AML-193 (cell line): ENCODE measurements at regions not wholly inside any gene's neighbourhood (a gene's known extent, or its start where the extent isn't known, plus 50 kb on each side); places are given as distances from the start of the nearest gene placed in this dataset.

Source experiments
- DNase-seq, 2 experiments: peaks; one replicate each; lab custom pipeline; 2025; lab: John Stamatoyannopoulos, UW

- DNase-seq, result no peak
Observed at GRCh38 chrX:15191830-15192229, 78.1 kb downstream of the ASB9 start.

DNA sequence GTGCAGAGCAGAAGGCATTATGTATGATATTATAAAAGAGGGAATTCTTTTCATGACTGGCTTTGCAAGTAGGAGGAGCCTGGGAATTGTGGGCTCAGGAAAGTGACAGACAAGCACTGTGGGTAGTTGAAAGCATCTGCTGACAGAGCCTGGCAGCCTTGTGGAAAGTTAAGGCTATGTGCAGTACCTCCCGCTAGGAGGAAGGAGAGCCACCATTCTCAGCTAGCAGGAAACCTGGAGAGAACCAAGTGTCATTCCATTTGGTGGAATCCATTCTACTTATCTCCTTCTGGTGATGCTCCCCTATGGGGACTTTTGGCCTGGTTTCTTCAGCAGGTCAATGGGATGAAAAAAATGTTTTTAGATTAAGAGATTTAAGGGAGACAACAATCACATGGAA is 81.8 kb downstream of the ASB9 start:
- DNase-seq, result no peak

DNA sequence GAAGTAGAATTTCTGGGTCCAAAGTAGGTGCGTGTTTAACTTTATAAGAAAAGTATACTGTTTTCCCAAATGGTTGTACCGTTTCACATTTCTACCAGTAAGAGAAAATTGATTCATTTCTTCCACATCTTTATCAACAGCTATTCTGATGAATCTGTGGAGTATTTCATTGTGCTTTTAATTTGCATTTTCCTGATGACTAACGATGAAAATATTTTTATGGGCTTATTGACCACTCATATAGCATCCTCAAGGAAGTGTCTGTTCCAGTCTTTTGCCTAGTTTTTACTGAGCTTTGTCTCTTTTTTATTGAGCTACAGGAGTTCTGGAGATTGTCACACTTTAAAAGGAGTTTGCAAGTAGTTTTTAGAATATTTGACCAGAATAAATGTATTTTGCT is 92.6 kb downstream of the ASB9 start:
- no peak for DNase-seq

- DNase-seq, result no peak
Observed at GRCh38 chrX:15173411-15173810, 96.5 kb downstream of the ASB9 start.

GRCh38 chrX:15170927-15171326 is 99.0 kb downstream of the ASB9 start:
- DNase-seq, result no peak

GRCh38 chrX:15167826-15168225 is 102.1 kb downstream of the ASB9 start:
- DNase-seq, result no peak

DNA sequence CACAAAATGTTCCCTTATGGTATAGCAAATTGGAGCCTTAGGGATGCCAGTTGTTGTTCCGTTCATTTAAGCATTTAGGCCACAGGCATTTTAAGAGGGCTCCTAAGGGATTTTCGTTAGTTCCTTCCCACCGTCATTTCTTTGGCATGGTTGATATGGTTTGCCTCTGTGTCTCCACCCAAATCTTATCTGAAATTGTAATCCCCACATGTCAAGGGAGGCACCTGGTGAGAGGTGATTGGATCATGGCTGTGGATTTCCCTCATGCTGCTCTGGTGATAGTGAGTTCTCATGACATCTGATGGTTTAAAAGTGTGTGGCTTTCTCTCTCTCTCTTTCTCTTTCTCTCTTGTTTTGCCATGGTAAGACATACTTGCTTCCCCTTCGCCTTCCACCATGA is 104.1 kb downstream of the ASB9 start:
- no peak for DNase-seq

GRCh38 chrX:15163131-15163530 is 106.8 kb downstream of the ASB9 start:
- no peak for DNase-seq

DNA sequence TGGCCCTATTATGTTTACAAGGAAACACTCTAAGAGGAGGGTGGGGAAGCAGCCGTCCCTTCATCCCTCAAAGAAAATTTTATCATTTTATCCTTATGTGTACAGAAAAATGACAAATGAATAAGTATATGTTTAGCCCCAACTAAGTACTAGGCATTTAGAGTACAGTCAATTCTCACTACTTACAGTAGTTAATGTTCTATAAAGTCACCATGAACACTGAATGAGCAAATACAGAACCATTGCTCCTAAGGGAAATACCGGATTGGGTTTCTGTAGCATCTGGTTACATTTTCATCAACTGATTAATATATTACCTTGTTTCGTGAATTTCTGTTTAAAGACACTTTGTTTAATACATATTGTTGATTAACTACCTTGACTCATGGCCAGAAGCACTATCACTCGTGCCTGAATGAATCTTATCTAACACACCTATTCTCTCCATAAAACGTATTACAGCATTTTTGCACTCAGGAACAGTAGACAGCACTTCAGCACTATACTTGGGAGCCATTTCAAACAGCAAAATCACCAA is 109.3 kb downstream of the ASB9 start:
- no peak for DNase-seq

- DNase-seq, result no peak
Observed at GRCh38 chrX:15158736-15159406, 111.0 kb downstream of the ASB9 start.

GRCh38 chrX:15158350-15158735 is 111.5 kb downstream of the ASB9 start:
- DNase-seq, result no peak

DNA sequence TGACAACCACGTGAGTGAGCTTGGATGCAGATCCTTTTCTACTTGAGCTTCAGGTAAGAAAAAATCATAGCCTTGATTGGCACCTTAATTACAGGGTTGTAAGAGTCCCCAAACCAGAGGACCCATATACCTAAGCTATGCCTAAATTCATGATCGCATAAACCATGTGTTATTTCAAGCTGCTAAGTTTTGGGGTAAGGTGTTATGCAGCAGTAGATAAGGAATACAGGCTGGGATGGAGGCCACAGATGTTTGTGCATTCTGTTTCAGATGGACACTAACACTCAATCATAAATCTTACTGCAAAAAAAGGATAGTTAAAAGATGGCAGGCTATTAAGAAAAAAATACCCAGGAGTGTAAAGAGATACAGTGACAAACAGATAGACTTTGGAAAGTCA is 112.3 kb downstream of the ASB9 start:
- DNase-seq, result no peak

GRCh38 chrX:15151267-15152186 is 118.4 kb downstream of the ASB9 start:
- DNase-seq, result no peak

- no peak for DNase-seq
Observed at GRCh38 chrX:15150586-15150985, 119.3 kb downstream of the ASB9 start.

DNA sequence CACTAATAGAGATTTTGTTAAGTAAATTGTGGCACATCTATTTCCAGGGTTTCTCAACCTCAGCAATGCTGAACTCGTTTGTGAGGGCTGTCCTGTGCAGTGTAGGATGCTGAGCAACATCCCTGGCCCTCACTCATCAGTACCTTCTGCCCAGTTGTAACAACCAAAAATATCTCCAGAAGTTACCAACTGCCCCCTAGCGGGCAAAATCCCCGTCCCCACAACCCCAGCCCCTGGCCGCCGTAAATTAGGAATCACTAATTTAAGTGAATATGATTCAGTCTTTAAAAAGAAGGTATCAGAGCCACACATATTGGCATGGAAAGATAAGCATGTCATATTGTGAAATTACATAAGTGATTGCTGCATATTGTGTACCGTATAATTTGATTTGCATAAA is 123.4 kb downstream of the ASB9 start:
- DNase-seq, result peak in 1 of 2 experiments; percentile 6

- no peak for DNase-seq
Observed at GRCh38 chrX:15143825-15144121, 126.1 kb downstream of the ASB9 start.

GRCh38 chrX:15143050-15143824 is 126.6 kb downstream of the ASB9 start:
- peak; percentile 6 to 15 for DNase-seq

- DNase-seq, result no peak
Observed at GRCh38 chrX:15142084-15142715, 127.7 kb downstream of the ASB9 start.

GRCh38 chrX:15136795-15137194 is 133.1 kb downstream of the ASB9 start:
- DNase-seq, result no peak

DNA sequence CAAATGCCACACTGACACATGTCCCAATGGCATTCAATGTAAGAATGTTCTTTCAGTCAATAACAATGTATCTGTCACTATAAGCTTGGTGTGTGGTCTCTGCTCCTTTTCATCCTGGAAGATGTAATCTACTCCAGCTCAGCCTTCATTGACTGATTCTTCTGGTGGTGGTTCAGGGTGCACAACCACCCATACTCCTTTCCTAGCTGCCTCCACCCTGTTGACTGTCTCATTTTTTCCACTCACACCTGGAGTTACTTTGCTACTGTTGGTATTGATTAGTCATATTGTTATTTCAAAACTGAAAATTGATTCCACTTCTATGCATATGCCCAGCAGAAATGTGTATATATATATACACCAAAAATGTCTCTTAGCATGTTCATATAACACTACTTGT is 140.5 kb downstream of the ASB9 start:
- no peak for DNase-seq

DNA sequence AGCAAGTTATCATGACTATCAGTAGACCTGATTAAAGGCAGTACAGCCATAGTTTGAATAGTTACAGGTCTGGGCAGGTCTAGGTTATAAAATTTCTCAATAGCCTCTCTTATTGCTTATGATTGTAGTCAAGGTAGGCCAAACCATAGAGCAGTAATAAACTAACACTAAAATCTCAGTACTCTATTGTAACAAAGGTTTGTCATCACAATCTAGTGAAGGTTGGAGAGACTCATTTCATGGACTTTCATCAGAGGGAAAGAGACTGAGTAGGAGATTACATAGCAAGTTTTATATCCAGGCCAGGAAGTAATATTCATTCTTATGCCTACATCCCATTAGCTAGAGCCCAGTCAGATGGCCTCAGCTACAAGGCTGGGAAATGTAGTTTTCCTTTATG is 141.0 kb downstream of the ASB9 start:
- no peak for DNase-seq

DNA sequence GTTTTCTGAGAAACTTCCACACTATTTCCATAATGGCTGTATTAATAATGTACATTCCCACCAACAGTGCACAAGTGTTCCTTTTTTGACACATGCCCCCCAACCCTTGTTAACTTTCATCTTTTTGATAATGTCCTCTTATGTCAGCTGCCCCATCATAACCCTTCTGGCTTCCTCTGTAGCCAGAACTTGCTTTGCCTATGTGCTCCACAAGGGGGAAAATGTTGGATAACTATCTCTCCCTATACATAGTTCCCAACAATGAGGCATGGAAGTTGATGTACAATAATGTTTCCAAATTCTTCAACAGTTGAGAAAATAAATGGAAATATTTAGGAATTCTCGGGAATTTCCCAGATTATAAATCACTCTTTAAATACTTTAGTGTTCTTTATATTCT is 142.9 kb downstream of the ASB9 start:
- DNase-seq, result no peak
